Suppressor macrophage treated with lipopolysaccharide for 4 hours (primary cell): ENCODE measurements at regions not wholly inside any gene's neighbourhood (a gene's known extent, or its start where the extent isn't known, plus 50 kb on each side); places are given as distances from the start of the nearest gene placed in this dataset.
A peak's percentile ranks its signal among the peaks of the same experiment; 100 is the strongest.
"Not testable (repeated sequence)": the region's sequence is repeated elsewhere in the genome, so short reads cannot be mapped to it uniquely, and the experiment has no call there.

Source experiments
- DNase-seq: peaks from one replicate; pipeline ENCODE4 v3.0.0-alpha.2; 2020

DNA sequence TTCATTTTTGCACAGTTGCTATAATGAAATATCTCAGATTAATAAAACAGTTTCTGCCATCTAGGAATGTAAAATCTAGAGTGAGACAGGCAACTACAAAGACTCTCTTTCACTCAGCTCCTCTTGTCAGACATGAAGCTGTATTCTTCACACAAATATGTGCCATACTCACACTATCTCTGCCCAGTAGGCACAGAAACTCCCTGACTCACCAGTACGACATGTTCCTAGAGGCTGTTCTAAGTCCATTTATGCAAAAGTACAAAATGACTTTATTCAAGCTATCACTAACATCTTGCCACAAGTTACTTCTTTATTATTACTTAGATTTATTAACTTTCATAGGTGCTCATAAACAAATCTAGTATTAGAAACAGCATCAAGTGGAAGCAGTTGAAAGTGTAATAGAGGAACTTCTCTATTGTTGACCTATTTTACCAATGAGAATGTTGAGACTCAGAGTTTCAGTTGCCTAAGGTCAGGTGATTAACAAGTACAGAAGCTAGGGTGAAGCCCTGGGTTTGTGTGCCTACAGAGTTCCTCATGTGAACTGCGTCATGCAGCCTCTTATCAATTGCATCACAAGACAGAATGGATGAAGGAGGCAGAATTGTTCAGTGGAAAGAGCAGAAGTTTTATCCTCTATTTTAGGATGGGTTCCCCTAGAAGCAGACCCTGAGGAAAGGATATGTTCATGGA lies 98.9 kb downstream of the RGS2 start:
- peak; percentile 85 for DNase-seq

DNA sequence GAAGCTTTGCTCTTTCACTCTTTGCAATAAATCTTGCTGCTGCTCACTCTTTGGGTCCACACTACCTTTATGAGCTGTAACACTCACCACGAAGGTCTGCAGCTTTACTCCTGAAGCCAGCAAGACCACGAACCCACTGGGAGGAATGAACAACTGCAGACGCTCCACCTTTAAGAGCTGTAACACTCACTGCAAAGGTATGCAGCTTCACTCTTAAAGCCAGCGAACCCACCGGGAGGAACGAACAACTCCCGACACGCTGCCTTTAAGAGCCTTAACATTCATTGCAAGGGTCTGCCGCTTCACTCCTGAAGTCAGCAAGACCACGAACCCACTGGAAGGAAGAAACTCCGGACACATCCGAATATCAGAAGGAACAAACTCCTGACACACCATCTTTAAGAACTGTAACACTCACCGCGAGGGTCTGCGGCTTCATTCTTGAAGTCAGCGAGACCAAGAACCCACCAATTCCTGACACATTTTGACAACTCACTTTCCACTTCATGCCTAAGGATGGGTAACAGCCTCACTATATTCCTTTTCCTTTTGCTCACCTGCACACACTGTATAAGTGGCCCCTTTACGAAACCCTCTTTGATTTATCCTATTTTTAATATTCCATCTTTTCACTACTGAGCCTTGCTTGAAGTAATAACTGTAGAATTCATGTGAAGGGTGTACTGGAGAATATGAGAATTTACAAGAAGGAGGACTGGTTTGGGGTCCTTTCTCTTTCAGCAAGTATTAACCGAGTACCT lies 103.2 kb downstream of the RGS2 start:
- not testable (repeated sequence) for DNase-seq

DNA sequence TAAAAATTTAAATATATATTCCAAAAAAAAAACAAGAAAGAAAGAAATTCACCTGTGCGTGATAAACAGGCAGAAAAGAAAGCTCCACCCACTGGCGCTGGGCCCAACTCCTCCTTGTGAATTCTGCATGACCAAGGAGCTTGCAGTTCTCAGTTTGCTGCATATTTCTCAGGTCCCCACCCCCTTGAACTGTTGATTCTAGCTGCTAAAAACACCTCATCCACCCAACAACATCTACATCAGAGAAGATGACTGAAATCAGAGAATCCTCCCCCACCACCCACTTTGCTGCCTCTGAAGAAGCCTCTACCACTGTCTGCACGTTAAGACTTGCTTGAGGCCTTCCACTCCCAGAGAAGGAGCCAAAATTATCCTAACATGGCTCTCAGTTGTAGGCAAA lies 104.8 kb downstream of the RGS2 start:
- DNase-seq = no peak

DNA sequence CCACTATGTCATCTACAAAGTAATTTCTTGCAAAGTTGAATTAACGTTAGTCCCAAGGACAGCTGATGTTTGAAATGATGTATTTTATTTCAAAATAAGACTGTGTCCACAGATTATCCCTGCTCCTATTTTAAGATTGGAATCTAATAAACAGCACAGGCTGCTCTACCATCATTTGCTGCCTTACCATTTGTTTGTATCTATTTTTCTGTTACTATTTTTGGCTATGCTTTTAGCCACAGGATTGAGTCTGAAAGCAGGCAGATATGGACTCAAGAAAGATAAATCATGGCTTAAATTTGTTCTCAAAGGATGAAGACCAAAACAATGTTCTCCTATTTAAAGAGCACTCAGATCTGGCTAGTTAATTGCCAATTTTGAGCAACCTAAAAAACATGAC lies 105.3 kb downstream of the RGS2 start:
- DNase-seq = no peak

DNA sequence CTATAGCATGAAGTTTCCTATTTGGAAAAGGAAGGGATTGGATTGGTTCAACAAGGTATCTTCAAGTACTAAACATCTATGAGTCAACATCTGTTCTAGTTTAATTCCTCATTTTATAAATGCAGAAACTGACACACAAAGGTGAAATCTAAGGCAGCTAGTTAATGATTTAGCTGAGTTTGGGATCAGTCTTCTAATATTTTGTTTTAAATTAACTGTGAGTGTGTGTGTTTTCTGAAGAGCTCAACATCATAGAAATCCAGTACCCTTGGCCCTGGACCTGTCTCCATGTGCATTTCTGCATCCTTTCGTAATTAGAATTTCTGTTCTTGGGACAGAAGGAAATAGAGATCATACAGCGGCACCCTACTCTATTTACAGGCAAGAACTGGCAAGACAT lies 105.9 kb downstream of the RGS2 start:
- DNase-seq = no peak

DNA sequence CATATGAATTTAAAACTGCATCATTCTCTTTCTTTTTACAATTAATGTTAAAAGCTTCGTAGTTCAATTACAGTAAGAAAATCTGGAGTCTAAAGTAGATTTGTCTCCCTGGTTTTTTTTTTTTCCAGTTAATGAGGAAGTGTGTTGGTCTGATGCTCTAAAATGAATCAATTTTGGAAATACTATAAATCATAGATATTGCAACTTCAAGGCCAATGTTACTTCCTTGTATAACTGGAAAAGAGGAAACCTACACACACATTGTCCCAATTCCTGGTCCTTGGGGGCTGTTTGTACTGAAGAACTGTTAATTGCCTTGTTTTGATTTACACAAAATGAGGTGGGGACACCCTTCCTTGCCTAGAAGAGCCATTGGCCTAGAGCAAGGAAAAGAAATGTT lies 107.2 kb downstream of the RGS2 start:
- peak; percentile 39 for DNase-seq

DNA sequence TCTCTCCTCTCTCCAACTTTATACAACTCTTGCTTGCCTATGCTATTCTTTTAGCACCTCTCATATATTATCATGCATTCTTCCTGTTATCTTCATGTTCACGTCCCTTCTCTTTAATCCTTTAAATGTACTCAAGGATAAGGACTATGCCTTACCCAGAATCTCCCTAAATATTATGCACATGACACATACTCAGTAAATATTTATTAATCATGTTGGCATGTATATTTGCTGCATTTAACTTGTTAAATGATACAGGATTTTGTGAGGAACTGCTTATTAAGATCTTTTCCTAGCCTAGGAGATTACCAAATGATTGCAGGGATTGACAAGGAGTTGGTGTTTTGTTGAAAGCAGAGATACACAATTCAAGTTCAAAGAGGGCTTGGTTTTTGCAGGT lies 109.4 kb downstream of the RGS2 start:
- DNase-seq = no peak

DNA sequence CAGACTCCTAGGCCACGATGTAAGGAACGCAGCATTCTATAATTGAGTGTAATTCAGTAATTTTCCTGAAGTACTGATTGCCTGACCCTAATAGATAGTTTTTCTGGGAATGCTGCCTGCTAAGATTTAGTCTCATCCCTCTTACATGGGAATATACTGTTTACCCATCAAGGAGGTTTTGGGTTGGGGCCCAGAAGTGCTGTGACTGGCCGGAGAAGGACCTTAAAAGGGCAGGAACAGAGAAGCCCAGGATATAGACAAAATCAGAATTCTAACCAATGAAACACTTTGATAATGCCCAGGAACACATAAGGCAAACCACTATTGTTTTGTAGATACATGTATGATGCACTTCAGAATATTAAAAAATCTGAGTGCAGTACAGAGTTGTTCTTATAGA lies 111.6 kb downstream of the RGS2 start:
- DNase-seq = no peak

DNA sequence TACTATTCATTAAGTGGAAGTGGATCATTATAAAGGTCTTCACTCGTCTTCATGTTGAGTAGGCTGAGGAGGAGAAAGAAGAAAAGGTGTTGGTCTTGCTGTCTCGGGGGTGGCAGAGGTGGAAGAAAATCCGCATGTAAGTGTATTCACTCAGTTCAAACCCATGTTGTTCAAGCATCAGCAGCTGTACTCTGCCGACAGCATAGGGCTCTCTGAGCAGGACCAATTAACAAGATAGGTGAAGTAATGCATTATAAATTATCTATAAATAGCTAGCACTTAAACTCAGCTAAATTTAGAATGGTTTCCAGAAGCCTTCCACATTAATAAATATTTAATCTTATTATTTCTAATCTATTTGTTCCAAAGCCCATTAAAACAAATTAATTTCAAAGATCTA lies 116.8 kb downstream of the RGS2 start:
- DNase-seq = no peak

DNA sequence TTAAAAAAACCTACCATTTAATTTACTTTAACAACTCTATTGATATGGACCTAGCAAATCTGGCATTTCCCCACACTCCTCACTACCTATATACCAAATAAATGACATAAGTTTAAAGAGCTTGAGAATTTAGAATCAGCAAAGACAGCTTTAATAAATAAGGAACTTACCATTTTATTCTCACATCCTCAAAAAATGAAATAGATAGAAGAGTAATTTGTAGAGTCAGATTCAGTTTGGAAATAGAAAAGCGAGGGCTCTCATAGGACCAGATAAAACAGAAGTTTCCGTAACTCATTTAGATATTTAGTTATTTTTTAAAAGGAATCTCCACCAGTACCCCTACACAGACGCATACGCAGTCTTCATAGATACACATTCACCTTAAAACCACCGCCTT lies 117.9 kb downstream of the RGS2 start:
- DNase-seq = peak; percentile 30

DNA sequence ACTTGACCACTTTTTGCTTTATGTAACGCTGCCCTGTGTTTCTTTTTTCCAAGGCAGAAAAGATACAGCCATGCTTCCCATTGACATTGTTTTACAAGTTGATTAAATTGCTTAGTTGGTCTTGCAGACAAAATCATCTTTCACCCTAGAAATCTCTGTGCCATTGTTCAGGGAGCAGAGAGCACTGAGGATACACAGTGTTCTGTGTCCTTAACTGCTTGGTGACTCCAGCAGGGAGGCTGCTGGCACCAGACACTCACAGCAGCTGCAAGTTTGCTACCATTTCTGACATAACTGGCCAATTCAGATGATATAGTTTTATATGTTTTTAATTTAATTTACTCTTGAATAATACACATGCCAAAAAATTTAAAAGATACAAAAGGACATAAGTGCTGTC lies 118.7 kb downstream of the RGS2 start:
- DNase-seq = no peak

DNA sequence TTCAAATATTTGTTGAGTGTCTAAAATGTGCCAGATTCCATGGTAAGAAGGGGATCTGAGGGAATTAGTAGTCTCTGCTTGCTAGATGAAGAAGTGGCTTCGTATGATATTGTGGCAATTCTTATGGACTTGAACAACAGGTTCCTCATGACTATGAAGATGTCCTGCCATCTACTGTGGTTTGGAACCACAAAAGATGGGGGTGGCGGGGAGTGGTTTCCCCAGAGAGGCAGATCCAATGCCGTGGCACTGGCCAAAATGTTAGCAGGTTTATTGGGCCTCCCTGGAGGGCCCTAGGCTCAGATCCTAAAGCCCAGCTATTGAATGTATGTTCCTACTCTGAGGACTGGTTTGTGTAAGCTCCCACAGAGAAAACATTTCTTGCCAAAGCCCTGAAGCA lies 120.8 kb downstream of the RGS2 start:
- DNase-seq = no peak

DNA sequence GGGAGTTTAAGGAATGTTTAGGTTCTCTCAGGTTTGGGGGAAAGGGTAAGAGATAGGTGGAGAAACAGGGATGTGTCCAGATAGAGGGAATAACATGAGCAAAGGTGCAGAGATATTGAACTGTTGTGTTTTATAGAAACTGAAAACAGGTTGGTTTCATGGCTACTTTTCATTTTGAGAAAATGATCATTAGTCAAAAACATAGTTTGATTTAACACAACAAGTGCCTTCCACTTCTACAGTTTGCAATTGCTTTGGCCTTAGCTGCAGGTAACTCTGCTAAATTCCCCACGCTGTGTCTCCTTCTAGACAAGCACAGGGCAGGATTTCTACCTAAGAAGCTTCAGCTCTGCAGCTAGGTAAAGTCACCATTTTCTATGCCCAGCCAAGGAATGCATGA lies 124.9 kb downstream of the RGS2 start:
- no peak for DNase-seq

DNA sequence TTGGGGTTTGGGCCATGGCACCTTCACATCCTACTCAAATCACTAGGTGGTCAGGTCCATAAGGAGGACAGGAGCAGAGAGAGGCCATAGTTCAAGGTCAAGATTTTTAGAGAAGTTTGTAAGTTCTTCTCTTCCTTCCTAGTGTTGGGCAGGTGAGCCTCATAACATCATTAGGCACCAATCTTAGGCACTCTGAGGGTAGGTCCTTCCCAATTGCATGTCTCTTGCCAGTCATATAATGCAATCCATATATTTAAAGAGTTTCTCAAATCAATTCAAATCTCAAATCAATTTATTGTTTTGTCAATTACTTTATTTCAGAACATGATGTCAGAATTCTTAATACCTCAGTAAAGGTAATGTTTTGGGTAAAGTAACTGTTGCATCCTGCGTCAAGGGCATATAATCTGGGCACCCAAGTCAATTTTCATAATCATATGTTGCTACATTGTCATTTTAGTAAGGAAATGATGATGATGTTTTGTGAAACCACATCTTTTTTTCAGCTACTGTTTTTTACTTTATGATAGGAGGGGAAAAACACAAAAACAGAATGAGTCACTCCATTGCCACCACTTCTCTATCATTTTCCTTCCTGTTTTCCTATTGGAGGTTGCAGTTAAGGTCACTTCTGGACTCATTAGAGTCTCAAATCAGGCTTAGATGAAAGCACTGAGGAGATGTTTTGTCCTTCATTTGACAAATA lies 122.7 kb downstream of the UCHL5 start:
- peak; percentile 88 for DNase-seq

DNA sequence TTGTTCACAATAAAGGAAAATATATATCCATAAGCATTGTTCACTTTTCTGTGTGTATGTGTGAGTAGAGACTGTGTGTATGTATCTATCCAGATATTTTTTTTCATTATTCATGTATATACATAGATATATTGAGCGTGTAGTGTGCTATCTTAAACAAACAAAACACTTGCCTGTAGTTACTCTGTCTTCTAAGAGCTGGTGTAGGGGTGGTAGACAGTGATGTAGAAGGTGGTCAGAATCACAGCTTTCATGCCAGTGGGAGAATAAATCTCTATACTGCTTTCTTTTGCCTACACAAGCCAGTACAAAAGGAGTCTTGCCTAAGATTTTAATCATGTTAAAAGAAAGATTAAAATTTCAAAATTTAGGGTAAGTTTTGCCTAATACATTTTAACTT lies 122.0 kb downstream of the UCHL5 start:
- DNase-seq = no peak

DNA sequence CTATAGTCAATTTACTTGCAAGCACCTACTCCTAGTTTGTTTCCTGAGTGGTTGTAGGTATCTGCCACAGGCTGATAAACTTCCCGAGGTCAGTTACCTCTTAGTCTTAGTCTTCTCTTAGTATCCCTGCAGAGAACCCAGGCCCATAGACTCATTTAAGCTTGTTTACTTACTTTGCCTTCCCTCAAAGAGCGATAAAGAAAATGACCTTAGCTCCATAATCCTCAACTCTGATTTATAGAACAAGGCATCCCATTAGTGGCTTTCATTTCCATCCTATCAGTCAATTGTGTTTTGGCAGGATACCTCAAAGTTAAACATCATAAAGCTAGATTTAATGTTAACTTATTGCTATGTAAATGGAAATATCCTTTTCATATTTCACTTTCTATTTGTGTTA lies 119.7 kb downstream of the UCHL5 start:
- no peak for DNase-seq

DNA sequence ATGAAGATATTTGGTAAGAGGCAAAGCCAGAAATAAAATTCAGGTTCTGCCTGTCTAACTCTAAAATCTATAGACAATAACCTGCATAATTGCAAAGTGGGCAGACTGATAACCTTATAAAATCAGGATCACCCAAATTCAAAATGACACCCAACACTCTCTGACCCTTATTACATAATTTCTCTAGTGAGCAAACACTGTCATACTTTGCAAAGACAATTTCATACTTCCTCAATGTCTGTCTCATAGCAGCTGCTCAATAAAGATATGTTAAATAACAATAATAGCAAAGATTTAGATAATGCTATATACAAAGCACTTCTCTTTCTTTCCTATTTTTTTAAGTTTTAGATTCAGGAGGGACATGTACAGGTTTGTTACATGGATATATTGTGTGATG lies 118.5 kb downstream of the UCHL5 start:
- DNase-seq = peak; percentile 45

DNA sequence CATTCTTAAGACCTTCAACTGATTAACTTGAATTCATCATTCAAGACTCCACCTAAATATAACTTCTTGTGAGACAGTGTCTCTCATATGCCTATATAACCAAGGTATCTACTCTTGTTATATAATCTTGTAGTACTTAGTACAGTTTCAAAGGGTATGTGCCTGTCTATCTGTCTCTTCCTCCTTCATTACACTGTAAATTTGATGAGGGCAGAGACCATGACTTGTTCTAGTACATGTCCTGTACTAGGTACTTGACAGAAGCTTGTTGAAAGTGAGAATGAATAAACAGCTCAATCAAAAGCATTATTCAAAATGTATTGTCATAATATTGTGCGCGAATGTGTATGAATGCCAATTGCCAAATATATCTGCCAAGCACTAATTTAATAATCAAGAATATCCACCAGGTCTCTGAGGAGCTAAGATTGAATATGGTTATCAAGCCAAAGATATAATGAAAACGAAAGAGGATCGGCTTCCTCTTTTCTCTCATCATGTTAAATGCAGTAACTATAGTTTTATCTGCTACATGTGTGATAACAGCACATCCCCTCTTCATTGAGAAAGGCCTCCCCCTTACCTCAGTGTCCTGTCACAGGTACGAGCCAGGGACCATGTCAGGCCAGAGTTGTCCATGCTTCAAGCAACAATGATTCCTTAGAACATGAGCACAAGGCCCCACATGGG lies 117.3 kb downstream of the UCHL5 start:
- DNase-seq = peak; percentile 52

DNA sequence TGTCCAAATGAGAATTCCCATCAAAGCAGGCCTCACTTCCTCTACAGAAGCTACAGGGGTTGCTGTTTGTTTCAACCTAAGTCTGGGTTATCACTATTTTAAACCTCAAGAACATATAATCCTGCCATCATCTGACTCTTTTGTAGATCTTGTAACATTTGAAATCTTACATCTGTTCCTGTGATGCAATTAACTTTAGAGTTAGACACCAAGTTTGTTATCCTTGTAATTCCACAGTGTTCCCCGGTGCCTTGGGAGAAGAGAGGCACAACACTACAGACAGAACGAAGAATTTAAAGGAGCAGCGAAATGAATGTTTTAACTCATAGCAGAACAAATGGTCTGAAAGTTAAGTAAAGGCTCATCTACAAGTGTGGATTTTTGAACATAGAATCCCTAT lies 116.1 kb downstream of the UCHL5 start:
- no peak for DNase-seq

DNA sequence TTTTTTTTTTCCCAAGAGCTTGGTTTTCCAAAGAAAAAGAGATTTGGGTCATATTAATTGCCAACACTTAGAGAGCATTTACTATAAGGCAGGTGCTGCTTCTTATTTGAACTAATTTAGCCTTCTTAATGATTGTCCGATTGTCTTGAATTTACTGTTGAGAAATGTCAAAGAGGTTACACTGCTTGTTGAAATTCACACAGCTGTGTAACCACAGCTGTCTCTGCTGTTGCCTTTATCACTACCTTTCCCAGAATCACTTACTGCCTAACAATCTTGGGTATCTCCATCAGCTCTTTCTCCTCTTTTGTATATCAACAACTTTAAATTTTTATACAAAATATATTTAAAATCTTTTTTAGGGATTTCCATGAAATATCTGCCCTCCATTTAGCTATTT lies 115.6 kb downstream of the UCHL5 start:
- no peak for DNase-seq

DNA sequence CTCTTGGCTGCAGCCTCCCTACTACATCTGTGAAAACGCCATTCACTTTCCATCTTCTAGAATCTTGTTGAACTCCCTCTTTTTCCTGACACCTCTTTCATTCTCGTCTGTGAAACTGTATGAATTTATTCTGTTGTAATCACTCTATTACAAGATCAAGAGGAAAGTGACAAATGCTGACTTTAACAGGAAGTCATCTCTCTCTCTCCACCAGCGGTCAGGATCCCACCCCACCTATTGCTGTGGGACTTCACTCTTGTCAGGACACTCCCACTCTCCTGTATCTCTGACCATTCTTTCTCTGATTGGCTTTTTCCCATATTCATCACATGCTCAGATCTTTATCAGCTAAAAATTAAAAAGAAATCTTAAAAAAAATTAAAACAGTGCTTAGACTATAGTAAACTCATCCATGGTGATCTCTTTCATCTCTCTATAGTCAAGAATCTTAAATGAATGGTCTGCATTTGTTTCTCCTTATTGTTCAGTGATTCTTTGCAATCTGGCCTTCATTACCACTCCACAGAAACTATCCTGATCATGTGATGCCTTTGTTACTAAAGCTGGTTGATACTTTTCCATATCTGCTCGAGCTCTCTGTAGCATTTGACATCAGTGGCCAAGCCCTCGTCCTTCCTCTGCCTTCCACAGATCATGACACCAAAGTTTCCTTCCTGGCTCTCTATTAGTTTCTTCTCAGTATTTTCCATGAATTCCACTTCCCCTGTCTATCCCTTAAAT lies 113.6 kb downstream of the UCHL5 start:
- DNase-seq = peak; percentile 35

DNA sequence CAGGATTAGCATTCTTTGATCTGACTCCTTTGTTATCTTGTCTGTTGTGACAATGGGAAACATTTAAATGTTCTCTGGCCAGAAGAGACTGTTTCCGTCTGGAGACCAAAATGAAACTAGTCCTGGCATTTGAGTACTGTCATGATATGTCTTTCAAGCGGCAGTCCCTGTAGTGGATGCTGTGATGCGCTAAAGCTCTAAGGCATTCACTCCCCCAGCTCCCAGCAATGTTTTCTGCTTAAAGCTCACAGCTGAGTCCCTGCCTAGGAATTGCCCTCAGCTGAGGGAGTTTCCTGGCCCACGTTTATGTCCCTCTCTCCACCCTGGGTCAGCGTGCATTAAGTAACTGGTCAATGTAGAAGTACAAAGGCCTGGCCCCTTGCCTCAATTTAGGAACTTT lies 109.4 kb downstream of the UCHL5 start:
- DNase-seq = no peak

DNA sequence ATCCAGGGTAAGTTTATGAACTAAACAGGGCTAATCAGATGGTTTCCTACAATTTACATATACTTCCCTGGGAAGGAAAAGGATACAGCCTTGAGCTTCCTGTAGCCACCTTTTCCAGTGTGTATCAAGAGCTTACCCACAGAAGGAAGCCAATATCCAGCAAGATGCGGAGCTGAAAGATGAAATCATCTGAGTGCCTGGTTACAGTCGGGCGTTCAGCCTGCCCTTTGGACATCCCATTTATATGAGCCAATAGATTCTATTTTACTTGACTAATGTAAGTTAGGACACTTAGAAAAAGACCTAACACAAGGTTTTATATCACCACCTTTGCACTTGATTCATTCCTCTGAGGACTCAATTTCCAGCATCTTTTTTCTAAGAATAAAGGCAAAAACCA lies 108.2 kb downstream of the UCHL5 start:
- DNase-seq = no peak
